K562 (cell line): ENCODE measurements at regions not wholly inside any gene's neighbourhood (a gene's known extent, or its start where the extent isn't known, plus 50 kb on each side); places are given as distances from the start of the nearest gene placed in this dataset.

ENCODE experiments used
- ATF4 ChIP-seq: fragments of 450-650 bp; formaldehyde crosslinking; IDR thresholded peaks from 2 replicates; pipeline ENCODE4 v1.4.0; 2022; ENCODE audit warnings: mild to moderate bottlenecking, moderate library complexity
- DMBX1 ChIP-seq: fragments of 250-450 bp; sonication (Bioruptor Pico); IDR thresholded peaks from 2 replicates; pipeline ENCODE4 v1.8.0; 2022; ENCODE audit warnings: inconsistent platforms, mild to moderate bottlenecking, moderate library complexity, borderline replicate concordance
- HOMEZ ChIP-seq: fragments of 250-450 bp; sonication (Bioruptor Pico); IDR thresholded peaks from 2 replicates; pipeline ENCODE4 v1.4.0; 2020; ENCODE audit warnings: mild to moderate bottlenecking, moderate library complexity
- IFI16 ChIP-seq: fragments of 250-450 bp; sonication (Bioruptor Pico); IDR thresholded peaks from 2 replicates; pipeline ENCODE4 v2.1.2; 2022; ENCODE audit warnings: mild to moderate bottlenecking, inconsistent platforms
- KAT2B ChIP-seq: IDR thresholded peaks from one replicate; pipeline ENCODE4 v1.6.1; 2012; ENCODE audit warnings: low read depth, mild to moderate bottlenecking, control low read depth, inconsistent platforms, low read length, moderate library complexity
- MTF1 ChIP-seq: fragments of 250-450 bp; sonication (Bioruptor Pico); IDR thresholded peaks from 2 replicates; pipeline ENCODE4 v1.9.0; 2021; ENCODE audit warnings: moderate library complexity, mild to moderate bottlenecking, inconsistent platforms, borderline replicate concordance
- NEUROD1 ChIP-seq: fragments of 150-350 bp; IDR thresholded peaks from 2 replicates; pipeline ENCODE4 v1.6.1; 2014; ENCODE audit warnings: borderline replicate concordance, low read length, low read depth; ENCODE audit not compliant: partially characterized antibody
- NUFIP1 ChIP-seq: fragments of 450-650 bp; IDR thresholded peaks from 2 replicates; pipeline ENCODE4 v1.6.1; 2018; ENCODE audit not compliant: partially characterized antibody
- POLR2H ChIP-seq: IDR thresholded peaks from 2 replicates; pipeline ENCODE4 v1.6.1; 2016; ENCODE audit warnings: missing genetic modification characterization, low read depth, mild to moderate bottlenecking, control low read depth, missing compliant biosample characterization, moderate library complexity
- SNIP1 ChIP-seq: fragments of 450-650 bp; IDR thresholded peaks from 2 replicates; pipeline ENCODE4 v1.7.1; 2017; ENCODE audit warnings: low read depth, mild to moderate bottlenecking
- ZNF143 ChIP-seq: sonication (generic); formaldehyde crosslinking; IDR thresholded peaks from 2 replicates; pipeline ENCODE4 v1.9.0; 2022; ENCODE audit warnings: mild to moderate bottlenecking, missing genetic modification reagents
- ZNF551 ChIP-seq: fragments of 250-450 bp; sonication (Bioruptor Pico); IDR thresholded peaks from 2 replicates; pipeline ENCODE4 v1.5.0; 2021; ENCODE audit warnings: mild to moderate bottlenecking, moderate library complexity

- TF ChIP-seq IFI16 (CRISPR knock-in tag) (no peak), SNIP1 (no peak), ZNF143 (CRISPR knock-in tag) (no peak), HOMEZ (CRISPR knock-in tag) (no peak), NUFIP1 (no peak), NEUROD1 (no peak), KAT2B (no peak), ZNF551 (CRISPR knock-in tag) (no peak), MTF1 (CRISPR knock-in tag) (no peak), POLR2H (tag) (no peak), ATF4 (CRISPR knock-in tag) (no peak), DMBX1 (CRISPR knock-in tag) (no peak)
Observed at GRCh38 chr5:89213573-89213972, 330.6 kb upstream of the MEF2C start (continued).
